CD4-positive, alpha-beta T cell treated with Interleukin-15 for 1 hour (primary cell): ENCODE measurements at regions not wholly inside any gene's neighbourhood (a gene's known extent, or its start where the extent isn't known, plus 50 kb on each side); places are given as distances from the start of the nearest gene placed in this dataset.
A peak's percentile ranks its signal among the peaks of the same experiment; 100 is the strongest.
"Not testable (repeated sequence)": the region's sequence is repeated elsewhere in the genome, so short reads cannot be mapped to it uniquely, and the experiment has no call there.

ENCODE experiments used
- DNase-seq: peaks from one replicate; pipeline ENCODE4 v3.0.0-alpha.2; 2020

- no peak for DNase-seq
These were observed 130.8 kb upstream of the RAP1B start for GRCh38 chr12:68479896-68480291.

- DNase-seq: no peak
These were observed 130.2 kb upstream of the RAP1B start for GRCh38 chr12:68480526-68480925.

DNA sequence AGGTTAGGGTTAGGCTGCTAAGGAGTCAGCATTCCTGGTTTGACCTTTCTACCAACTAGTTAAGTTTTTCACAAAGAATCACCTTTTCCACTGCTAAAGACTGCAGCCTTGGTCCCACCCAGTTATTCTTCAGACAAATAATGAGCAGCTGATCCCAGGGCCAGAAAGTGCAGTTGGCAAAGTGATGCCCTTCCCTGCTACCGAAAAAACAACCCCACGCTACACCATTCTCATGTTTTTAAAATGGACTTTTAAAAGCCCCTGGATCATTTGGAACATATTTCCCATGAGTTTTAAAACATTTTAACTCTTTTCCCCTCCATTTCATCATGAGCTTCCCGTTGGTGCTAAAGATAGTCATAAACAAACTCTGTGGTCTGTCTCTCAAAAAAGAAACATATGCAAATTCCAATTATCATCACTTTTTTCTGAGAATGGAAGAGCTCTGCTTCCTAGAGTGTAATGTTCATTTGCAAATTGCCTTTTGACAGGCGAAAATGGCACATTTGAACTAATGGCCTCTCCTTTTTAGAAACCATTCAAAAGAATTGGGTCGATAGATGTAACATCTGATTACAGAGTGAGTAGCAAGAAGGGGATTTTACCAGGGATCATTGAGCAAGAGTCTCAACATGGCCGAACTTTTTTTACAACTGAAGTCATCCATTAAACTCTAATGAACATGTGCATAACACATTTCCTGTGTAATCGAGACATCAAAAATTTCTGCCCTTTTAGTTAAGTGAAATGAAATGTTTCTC, 129.3 kb upstream of the RAP1B start:
- no peak for DNase-seq

DNA sequence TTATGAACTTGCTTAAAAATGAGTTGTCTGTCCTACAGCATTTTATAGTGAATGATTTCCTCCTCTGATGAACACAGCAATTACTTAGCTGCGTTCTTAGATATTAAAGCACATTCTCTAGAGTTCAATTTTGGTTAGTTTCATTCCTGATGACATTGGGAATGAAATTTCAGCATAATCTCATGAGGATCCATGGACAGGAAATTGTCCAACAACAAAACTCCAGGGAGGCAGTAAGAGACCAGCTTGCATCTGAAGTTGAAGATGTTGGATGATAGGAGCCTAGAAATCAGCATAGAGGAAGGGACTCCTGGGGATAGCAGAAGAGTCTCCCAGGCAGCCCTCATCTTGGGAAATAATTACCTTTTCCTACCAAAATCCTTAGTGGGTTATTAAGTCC, 128.7 kb upstream of the RAP1B start:
- no peak for DNase-seq

GRCh38 chr12:68482660-68483059, 128.0 kb upstream of the RAP1B start:
- peak; percentile 59 for DNase-seq

DNA sequence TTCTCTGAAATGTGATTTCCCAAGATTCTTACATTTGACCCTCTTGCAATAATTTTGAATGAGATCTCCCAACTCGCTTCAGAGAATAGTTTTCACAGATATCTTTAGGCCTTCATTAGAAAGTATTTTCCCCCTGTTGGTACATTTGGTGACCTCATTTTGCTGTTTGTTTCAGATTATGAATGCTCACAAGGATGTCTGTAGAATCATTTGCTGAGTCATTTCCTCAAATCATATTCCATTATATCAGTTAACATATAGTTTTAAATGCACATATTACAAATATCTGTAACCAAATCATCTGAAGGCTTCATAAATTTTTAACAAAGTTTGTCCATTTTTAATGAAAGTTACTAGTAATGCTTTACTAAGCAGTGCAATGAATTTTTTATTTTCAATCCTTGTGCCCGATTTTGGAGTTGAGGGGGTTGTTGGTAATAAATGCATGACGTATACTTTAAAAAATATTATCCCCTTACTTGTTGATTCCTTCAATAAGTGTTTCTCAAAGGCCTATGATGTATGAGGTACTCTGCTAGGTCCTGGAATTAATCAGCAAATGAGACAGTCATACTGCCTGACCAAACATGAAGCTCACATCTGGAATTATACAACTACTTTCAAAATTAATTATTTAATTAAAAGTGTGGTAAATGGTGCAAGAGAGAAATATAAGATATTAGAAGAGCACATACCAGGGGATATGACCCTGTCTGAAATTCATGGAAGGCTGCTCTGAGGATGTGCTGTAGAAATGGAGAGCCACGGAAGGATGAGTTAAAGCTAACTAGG, 126.9 kb upstream of the RAP1B start:
- DNase-seq: no peak

- DNase-seq: not testable (repeated sequence)
These were observed 126.1 kb upstream of the RAP1B start for GRCh38 chr12:68484578-68484977.

- DNase-seq: not testable (repeated sequence)
These were observed 124.2 kb upstream of the RAP1B start for GRCh38 chr12:68486449-68486848.

DNA sequence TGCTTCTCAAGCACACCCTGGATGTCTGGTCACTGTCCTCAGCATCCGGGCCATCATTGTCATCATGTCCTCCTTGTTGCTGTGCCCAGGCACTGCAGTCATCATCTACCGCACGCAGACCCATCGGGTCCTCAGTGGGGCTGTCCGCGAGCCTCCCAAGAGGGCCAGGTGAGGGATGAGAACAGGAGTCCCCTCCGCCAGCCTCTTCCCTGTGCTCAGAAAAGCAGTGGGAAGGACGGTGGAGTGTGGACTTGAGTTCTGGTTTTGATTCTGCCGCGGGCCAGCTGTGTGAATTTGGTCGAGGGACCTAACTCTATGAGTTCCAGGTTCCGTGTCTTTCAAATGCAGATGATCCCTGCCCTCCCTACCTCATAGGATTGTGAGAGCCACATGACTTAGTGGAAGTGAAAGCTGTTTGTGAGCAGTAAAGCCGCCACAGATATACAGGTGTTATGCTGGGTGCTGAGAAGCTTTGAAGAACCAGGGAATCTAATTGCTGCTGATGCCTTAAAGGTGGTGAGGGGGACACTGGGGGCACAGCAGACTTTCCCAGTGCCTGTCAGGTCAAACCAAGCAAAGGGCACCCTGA, 122.9 kb upstream of the RAP1B start:
- no peak for DNase-seq

DNA sequence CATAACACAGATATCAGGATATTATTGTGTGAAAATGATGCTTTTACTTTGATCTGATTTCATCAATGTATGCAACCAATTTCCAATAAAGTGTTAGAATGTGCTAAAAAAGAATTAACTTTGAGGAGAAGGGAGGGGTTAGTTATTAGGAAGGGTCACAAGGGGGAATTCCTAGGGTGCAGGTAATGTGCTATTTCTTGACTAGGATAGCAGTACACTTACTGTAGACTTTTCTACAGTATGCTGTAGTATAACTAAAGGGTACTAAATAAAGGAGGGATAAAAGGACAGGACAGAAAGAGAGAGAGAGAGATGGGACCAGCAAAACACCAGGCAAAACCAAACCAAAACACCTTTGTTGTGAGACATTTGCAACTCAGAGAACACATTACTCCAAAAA, 121.4 kb upstream of the RAP1B start:
- no peak for DNase-seq

DNA sequence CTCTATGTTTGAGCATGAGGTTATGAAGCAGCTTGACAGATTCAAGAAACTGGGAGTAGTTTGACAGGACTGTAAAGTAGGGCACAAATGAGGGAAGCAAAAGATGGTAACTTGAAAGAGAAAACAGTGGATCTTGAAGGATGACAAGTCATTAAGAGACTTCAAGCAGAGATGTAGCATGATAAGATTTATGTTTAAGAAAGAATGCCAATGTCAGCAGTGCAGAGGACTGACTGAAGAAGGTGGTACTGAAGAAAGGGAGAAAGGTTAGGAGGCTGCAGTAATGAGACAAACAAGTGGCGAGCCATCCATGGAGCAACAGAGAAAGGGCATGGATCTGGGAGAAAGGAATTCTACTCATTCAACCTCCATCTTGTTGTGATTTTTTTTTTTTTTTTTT, 120.2 kb upstream of the RAP1B start:
- no peak for DNase-seq

- DNase-seq: no peak
These were observed 119.3 kb upstream of the RAP1B start for GRCh38 chr12:68491204-68491960.

DNA sequence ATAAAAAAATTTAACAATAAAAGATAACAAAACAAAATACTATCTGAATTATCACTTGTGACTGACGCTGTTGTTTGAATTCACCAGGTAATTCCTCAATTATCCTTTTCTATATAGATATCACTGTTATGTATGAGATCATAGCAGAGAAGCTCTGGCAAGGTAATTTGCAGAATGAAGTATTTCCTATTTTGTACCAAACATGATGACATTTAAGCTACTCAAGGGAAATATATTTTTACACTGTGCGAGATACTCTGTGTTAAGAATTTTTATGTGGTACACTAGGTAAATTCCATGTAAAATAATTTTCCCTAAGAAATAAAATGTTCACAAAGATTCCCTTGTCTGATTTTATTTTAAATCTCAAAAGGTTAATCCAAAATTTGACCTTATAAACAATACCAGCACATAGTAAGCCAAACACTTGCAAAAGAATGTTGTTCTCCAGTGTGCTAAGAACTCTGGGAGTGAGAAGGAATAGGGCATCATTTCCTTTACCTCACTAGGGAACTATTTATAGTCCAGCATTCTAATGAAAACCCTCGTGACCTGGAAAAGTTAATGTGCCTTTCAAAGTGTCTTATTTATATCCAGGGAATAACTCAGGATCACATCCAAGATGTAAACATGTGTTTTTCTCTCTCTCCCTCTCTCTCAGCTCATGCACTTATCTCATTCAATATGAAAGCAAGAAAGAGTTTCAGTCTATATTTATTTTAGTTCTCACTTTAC, 115.2 kb upstream of the RAP1B start:
- no peak for DNase-seq

DNA sequence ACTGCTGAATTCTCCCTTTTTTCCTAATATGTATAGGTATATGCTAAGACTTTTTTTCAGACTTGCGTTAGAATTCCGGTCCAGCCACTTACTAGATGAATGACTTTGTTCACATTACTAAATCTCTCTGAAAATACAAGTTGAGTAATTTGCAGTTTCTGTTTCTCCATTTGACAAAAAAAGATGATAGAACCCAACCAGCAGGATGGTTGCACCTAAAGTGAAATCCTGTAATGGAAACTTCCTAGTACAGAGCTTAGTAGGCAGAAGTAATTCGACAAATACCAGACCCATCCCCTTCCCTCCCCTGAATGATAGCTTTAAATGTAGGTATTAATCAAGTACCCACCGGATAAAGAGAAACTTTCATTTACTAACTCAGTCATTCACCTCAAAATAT, 113.6 kb upstream of the RAP1B start:
- no peak for DNase-seq

- DNase-seq: no peak
These were observed 113.0 kb upstream of the RAP1B start for GRCh38 chr12:68497702-68498101.

DNA sequence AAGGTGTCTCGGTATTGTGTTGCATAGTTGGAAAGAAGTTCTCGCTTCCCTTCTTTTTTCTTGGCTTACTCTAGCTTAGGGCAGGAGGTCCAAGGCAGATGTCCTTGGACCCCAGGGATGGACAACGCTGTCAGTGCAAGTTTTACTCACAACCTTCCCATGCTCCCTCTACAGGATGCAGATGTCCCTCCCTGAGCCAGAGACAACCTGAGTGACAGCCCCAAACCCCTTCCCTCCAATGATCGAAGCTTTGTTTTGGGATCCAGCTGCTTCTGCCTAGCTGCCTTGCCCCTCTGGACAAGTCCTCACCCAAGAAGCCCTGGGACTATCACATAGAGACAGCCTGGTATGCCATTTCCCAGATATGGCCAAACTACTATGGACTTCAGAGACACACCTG, 112.0 kb upstream of the RAP1B start:
- DNase-seq: no peak

GRCh38 chr12:68499616-68500015, 111.1 kb upstream of the RAP1B start:
- DNase-seq: no peak

DNA sequence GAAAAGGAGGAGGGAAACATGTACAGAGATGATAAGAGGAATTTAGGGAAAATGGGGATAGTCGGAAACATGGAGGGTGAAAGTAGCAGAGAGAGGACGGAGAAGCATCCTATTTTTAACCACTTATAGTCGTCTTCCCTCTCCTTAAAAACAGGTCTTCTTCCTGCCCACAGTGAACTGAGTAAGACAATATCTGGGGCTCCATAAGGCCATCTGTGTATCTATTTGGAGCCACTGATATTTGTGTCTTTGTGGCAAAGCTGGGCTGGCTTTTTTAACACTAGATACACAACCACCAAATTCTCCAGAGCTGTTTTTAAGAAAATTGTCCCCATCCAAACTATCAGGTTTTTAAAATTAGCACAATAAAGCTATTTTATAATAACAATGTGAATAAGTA, 109.5 kb upstream of the RAP1B start:
- DNase-seq: no peak

DNA sequence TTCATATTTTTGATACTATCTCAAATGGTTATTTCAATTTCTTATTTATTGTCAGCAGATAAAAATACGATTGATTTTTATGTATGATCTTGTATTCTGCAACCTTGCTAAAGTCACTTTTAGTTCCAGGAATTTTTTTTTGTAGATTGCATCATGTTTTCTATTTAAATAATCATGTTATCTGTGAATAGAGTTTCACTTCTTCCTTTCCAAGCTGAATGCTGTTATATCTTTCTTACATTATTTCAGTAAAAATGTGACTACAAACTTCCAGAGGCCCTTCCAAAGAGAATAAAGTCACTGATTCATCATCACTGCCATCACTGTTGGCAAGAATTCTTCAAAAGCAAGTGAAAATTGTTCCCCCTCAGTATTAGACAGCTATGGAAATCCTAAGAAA, 104.7 kb upstream of the RAP1B start:
- no peak for DNase-seq

- DNase-seq: no peak
These were observed 104.1 kb upstream of the RAP1B start for GRCh38 chr12:68506619-68507018.

GRCh38 chr12:68507657-68508056, 103.0 kb upstream of the RAP1B start:
- DNase-seq: no peak

GRCh38 chr12:68508576-68508975, 102.1 kb upstream of the RAP1B start:
- no peak for DNase-seq

DNA sequence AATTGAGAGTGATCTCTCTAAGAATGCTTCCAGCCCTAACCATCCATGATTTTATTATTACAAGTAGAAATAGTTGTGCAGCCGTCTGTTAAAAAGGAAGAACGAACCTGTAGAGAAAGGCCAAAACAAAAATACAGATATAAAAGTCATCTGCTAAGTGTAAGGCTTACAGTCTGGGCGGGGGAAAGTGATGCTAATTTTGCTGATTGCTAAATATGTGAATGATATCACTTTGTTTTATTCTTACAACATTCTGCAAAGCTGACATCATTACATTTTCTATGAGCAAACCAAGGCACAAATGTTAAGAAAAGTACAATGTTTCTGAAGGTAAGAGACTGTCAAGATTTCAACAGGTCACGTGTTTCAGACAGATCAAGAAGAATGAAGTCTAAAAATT, 101.5 kb upstream of the RAP1B start:
- no peak for DNase-seq
